ENCODE measurements at regions not wholly inside any gene's neighbourhood (a gene's known extent, or its start where the extent isn't known, plus 50 kb on each side); places are given as distances from the start of the nearest gene placed in this dataset.
"Not testable (repeated sequence)": the region's sequence is repeated elsewhere in the genome, so short reads cannot be mapped to it uniquely, and the experiment has no call there.

DNA sequence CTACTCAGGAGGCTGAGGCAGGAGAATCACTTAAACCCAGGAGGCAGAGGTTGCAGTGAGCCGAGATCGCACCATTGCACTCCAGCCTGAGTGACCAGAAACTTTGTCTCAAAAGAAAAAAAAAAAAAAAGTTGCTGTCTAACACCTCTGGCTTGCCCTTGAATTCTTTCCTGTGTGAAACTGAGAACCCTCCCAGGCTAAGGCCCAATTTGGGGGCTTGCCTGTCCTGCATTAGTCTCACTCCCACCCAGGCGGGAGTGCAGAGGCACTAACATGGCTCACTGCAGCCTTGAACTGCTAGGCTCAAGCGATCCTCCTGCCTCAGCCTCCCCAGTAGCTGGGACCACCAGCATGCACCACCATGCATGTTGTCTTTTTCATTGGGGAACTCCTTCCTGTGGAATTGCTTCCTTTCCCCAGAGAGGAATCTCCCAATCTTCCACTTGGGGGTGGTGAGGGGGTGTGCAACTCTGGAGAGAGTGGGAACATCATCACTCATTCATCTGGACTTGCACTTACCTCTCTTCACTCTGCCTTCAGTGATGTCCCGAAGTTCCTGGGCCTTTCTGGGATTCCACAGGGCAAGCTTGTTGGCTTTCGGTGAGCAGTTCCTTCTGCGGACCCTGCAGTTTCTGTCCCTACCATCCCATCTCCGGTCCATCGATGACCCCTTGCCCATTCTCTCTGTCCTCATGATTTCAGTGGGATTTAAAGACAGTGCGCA is 62.1 kb upstream of the CREB3L1 start:
- WGBS, 2 donors, result 92 to 96% methylated on average over 10 of the region's 10 CpGs
- Histone ChIP-seq H3K27ac (no peak overlapping the region), H3K4me3 (no peak overlapping the region), H3K36me3 (no peaks in the 10 kb centered on the region), H3K4me1 (no peaks in the 10 kb centered on the region), H3K9me3 (no peaks in the 10 kb centered on the region), H3K27me3 (no peaks in the 10 kb centered on the region)
- no peak for DNase-seq (ENCODE audit: low spot score in 2 of 2)
- TF ChIP-seq EP300 (IDR thresholded peaks at IDR 0.05) (no peak), CTCF (IDR thresholded peaks at IDR 0.05) (no peak), POLR2A (IDR thresholded peaks at IDR 0.05) (no peak)

DNA sequence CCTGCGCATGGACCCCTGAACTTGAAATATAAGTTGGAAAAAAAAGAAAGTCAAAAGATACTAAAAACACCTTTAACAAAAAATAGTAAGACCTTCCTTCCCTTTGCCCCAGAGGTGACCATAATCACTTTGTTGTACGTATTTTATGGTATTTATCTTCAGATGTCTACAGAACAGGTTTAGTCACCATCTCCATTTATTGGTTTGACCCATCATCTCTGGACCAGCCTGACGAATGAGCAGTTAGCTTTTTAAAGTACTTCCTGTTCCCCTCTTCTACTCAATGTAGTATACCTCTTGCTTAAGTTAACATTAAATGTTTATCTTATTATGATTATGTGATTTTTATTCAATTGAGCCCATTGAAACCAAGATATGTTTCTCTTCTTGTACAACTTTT is 64.7 kb upstream of the CREB3L1 start:
- 74 to 75% methylated on average over 3 of the region's 3 CpGs for WGBS, 2 donors
- Histone ChIP-seq H3K9me3 (no peaks in the 10 kb centered on the region), H3K27ac (no peak overlapping the region), H3K4me3 (no peak overlapping the region), H3K4me1 (no peaks in the 10 kb centered on the region), H3K36me3 (no peaks in the 10 kb centered on the region), H3K27me3 (peaks cover 0 to 9% of the 10 kb centered on the region in 2 donors)
- DNase-seq (ENCODE audit: low spot score in 2 of 2), result no peak
- TF ChIP-seq POLR2A (IDR thresholded peaks at IDR 0.05) (no peak), CTCF (IDR thresholded peaks at IDR 0.05) (no peak), EP300 (IDR thresholded peaks at IDR 0.05) (no peak)

DNA sequence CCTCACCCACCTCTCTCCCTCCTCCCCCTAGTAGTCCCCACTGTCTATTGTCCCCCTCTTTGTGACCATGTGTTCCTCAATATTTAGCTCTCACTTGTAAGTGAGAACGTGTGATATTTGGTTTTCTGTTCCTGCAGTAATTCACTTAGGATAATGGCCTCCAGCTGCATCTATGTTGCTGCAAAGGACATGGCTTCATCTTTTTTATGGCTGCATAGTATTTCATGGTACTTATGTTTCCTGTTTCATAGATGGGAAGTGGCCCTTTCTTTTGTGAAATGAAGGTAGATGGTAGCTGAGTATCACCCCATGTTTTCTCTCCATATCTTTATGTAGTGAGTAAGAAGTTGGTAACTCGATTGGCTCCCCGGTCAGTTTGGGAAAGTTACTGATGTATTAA is 66.6 kb upstream of the CREB3L1 start:
- no peak overlapping the region for H3K4me3 ChIP-seq
- peaks cover 0 to 13% of the 10 kb centered on the region in 2 donors for H3K27me3 ChIP-seq
- no peaks in the 10 kb centered on the region for H3K4me1 ChIP-seq
- 77 to 87% methylated on average over 3 of the region's 3 CpGs for WGBS, 2 donors
- H3K27ac ChIP-seq, result no peak overlapping the region
- DNase-seq (ENCODE audit: low spot score in 2 of 2), result no peak
- H3K36me3 ChIP-seq, result no peaks in the 10 kb centered on the region
- TF ChIP-seq CTCF (IDR thresholded peaks at IDR 0.05) (no peak), EP300 (IDR thresholded peaks at IDR 0.05) (no peak), POLR2A (IDR thresholded peaks at IDR 0.05) (no peak)
- no peaks in the 10 kb centered on the region for H3K9me3 ChIP-seq

- no peaks in the 10 kb centered on the region for H3K4me1 ChIP-seq
- H3K9me3 ChIP-seq, result no peaks in the 10 kb centered on the region
- no peak for DNase-seq (ENCODE audit: low spot score in 2 of 2)
- no peak overlapping the region for H3K4me3 ChIP-seq
- WGBS, 2 donors, result 45 to 48% methylated on average over 4 of the region's 4 CpGs
- no peaks in the 10 kb centered on the region for H3K36me3 ChIP-seq
- H3K27me3 ChIP-seq, result peaks cover 0 to 13% of the 10 kb centered on the region in 2 donors
- H3K27ac ChIP-seq, result no peak overlapping the region
- no peak for TF ChIP-seq CTCF (IDR thresholded peaks at IDR 0.05)
- TF ChIP-seq EP300 (IDR thresholded peaks at IDR 0.05), result no peak
- no peak for TF ChIP-seq POLR2A (IDR thresholded peaks at IDR 0.05)
These were observed 67.3 kb upstream of the CREB3L1 start for GRCh38 chr11:46210133-46210636.

GRCh38 chr11:46209624-46210023 is 67.8 kb upstream of the CREB3L1 start:
- not testable (repeated sequence) for H3K36me3 ChIP-seq; DNase-seq (ENCODE audit: low spot score in 2 of 2); H3K9me3 ChIP-seq; H3K4me3 ChIP-seq; H3K4me1 ChIP-seq; H3K27ac ChIP-seq
- WGBS, 2 donors, result 62 to 73% methylated on average over 5 of the region's 5 CpGs
- H3K27me3 ChIP-seq, result peaks cover 0 to 17% of the 10 kb centered on the region in 2 donors

All from tibial nerve (tissue), 4 donors.